ENCODE measurements at regions not wholly inside any gene's neighbourhood (a gene's known extent, or its start where the extent isn't known, plus 50 kb on each side); places are given as distances from the start of the nearest gene placed in this dataset.

GRCh38 chr15:62527387-62527786, 362.3 kb upstream of the C2CD4B start:
- no peak for DNase-seq (ENCODE audit: low read depth)
- no peak overlapping the region for H3K4me3 ChIP-seq (ENCODE audit: low read depth, low read length)
- TF ChIP-seq CTCF (conservative IDR thresholded peaks at IDR 0.05; ENCODE audit: low read depth, low read length) = no peak

DNA sequence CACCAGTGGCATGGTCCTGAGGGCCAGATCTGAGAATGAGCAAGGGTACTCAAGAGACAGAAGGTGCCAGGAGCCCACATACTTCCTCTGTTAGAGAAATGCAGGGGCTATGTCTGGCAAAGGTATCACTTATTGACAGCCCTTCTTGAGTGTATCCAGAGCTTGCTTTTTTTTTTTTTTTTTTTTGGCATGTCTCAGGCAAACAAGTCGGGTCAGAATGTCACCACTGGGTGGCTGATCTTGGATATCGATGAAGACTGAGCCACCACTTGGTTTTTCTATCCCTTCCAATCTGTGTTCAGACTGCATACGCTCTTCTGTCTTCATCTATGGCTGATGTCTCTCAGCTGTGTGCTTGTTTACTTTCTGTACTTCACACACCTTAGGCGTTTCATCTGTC, 363.4 kb upstream of the C2CD4B start:
- DNase-seq (ENCODE audit: low read depth) = no peak

GRCh38 chr15:62532367-62532766, 367.3 kb upstream of the C2CD4B start:
- no peak overlapping the region for H3K4me3 ChIP-seq (ENCODE audit: low read depth, low read length)
- TF ChIP-seq CTCF (conservative IDR thresholded peaks at IDR 0.05; ENCODE audit: low read depth, low read length) = no peak
- DNase-seq (ENCODE audit: low read depth) = no peak

More for the DNA sequence above, 363.4 kb upstream of the C2CD4B start:
- TF ChIP-seq CTCF (conservative IDR thresholded peaks at IDR 0.05; ENCODE audit: low read depth, low read length) = no peak
- H3K4me3 ChIP-seq (ENCODE audit: low read depth, low read length) = no peak overlapping the region

DNA sequence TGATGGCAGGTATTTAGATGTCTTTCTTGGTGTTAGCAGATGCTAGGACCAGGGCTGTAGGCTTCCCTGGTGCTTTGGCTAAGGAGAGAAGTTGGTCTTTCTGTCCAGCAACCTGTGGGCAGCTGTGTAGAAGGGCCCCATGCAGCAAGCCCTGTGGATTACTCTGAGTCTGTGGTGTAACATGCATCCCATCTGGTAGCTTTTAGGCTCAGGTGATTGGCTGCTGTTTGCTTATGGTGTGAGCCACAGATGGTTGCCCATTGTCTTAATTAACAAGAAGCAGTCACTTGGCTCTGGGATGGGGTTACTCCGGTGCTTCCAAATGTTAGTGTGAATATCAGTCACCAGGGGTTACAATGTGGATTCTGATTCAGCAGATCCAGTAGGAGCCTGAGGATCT, 368.6 kb upstream of the C2CD4B start:
- no peak for TF ChIP-seq CTCF (conservative IDR thresholded peaks at IDR 0.05; ENCODE audit: low read depth, low read length)
- no peak overlapping the region for H3K4me3 ChIP-seq (ENCODE audit: low read depth, low read length)
- DNase-seq (ENCODE audit: low read depth) = no peak

DNA sequence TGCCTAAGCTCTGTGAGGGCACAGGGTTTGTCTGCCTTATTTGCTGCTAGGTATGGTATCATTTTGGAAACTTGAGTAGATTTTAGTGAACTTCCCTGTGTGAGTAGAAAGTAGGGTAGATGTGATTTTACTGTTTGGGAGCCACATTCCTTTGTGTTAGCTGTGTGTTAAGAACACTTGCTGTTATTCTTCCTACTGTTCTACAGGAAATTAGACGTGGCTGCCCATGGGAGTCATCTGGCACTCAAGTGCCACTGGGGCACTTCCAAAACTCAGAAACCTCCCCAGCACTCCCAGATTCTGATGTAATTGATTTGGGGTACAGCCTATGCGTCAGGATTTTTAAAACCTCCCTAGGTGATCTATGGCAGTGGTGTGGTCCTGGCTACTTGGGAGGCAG, 369.9 kb upstream of the C2CD4B start:
- no peak for DNase-seq (ENCODE audit: low read depth)
- TF ChIP-seq CTCF (conservative IDR thresholded peaks at IDR 0.05; ENCODE audit: low read depth, low read length) = no peak
- no peak overlapping the region for H3K4me3 ChIP-seq (ENCODE audit: low read depth, low read length)

DNA sequence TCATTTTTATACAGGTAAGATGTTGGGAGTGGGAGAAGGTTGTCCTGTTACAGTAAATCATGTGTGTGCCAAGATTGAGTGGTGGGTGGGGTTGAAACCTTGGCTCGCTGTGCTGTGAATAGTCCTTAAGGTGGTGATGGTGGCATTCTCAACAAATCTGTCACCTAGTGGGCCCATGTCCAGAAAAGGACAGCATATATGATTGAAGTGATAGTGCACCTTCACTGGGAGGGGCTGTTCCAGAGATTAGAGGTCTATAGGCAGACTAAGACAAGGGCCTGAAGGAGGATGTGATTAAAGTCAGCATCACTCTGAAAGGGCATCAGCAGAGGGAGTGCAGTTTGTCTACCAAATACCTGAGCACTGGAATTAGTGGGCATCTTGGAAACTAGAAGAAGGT, 374.2 kb upstream of the C2CD4B start:
- no peak overlapping the region for H3K4me3 ChIP-seq (ENCODE audit: low read depth, low read length)
- no peak for DNase-seq (ENCODE audit: low read depth)
- no peak for TF ChIP-seq CTCF (conservative IDR thresholded peaks at IDR 0.05; ENCODE audit: low read depth, low read length)

DNA sequence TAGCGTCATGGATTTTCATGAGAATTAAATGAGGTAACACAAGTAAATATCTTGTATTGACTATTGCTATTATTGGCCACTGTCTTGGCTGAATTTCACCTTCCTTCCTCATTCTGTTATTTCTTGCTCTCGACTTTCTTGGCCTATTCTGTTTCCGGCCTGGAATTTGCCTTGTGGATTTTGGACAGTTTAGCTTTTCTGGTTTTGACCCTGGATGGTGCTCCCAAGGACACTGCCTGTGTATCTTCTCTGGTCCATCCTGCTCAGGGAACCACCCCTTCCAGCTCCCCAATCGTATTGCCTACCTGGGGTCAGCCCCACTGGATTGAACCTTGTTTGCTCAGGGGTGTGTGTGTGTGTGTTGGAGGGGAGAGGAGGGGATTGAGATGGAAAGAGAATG, 376.2 kb upstream of the C2CD4B start:
- no peak for TF ChIP-seq CTCF (conservative IDR thresholded peaks at IDR 0.05; ENCODE audit: low read depth, low read length)
- no peak for DNase-seq (ENCODE audit: low read depth)
- no peak overlapping the region for H3K4me3 ChIP-seq (ENCODE audit: low read depth, low read length)

Measured in epithelial cell of proximal tubule (primary cell).